EL (cell line): ENCODE measurements at regions not wholly inside any gene's neighbourhood (a gene's known extent, or its start where the extent isn't known, plus 50 kb on each side); places are given as distances from the start of the nearest gene placed in this dataset.

ENCODE experiments used
- DNase-seq: peaks from one replicate; pipeline ENCODE4 v3.0.0-alpha.2; 2016

- DNase-seq, result no peak
These were observed 66.1 kb downstream of the LEPR start for GRCh38 chr1:65486613-65487012.

- DNase-seq, result no peak
These were observed 69.0 kb downstream of the LEPR start for GRCh38 chr1:65489481-65489880.

- no peak for DNase-seq
These were observed 70.0 kb downstream of the LEPR start for GRCh38 chr1:65490231-65491009.

- DNase-seq, result no peak
These were observed 71.0 kb downstream of the LEPR start for GRCh38 chr1:65491472-65491871.

GRCh38 chr1:65493802-65494201, 73.3 kb downstream of the LEPR start:
- no peak for DNase-seq

- peak; percentile 20 for DNase-seq
These were observed 74.2 kb downstream of the LEPR start for GRCh38 chr1:65494671-65495070.

GRCh38 chr1:65495137-65495536, 74.7 kb downstream of the LEPR start:
- DNase-seq, result peak; percentile 27

GRCh38 chr1:65497256-65497830, 76.9 kb downstream of the LEPR start:
- DNase-seq, result no peak

- DNase-seq, result no peak
These were observed 83.0 kb downstream of the LEPR start for GRCh38 chr1:65503427-65503826.

GRCh38 chr1:65504263-65504662, 83.8 kb downstream of the LEPR start:
- DNase-seq, result no peak

- DNase-seq, result no peak
These were observed 85.3 kb downstream of the LEPR start for GRCh38 chr1:65505547-65506300.

GRCh38 chr1:65508051-65508450, 87.6 kb downstream of the LEPR start:
- peak; percentile 34 for DNase-seq

GRCh38 chr1:65509912-65510680, 89.6 kb downstream of the LEPR start:
- DNase-seq, result peak; percentile 88

- DNase-seq, result no peak
These were observed 90.5 kb downstream of the LEPR start for GRCh38 chr1:65510961-65511360.

- DNase-seq, result no peak
These were observed 91.9 kb downstream of the LEPR start for GRCh38 chr1:65512383-65512782.

- peak; percentile 41 for DNase-seq
These were observed 92.7 kb downstream of the LEPR start for GRCh38 chr1:65512967-65513780.

- peak; percentile 57 for DNase-seq
These were observed 93.6 kb downstream of the LEPR start for GRCh38 chr1:65514041-65514440.

GRCh38 chr1:65524931-65525265, 104.4 kb downstream of the LEPR start:
- DNase-seq, result no peak

- DNase-seq, result no peak
These were observed 105.0 kb downstream of the LEPR start for GRCh38 chr1:65525266-65526048.

- DNase-seq, result no peak
These were observed 105.6 kb downstream of the LEPR start for GRCh38 chr1:65526049-65526556.

GRCh38 chr1:65527190-65527589, 106.7 kb downstream of the LEPR start:
- peak; percentile 84 for DNase-seq
